ENCODE measurements at regions not wholly inside any gene's neighbourhood (a gene's known extent, or its start where the extent isn't known, plus 50 kb on each side); places are given as distances from the start of the nearest gene placed in this dataset.

- Histone ChIP-seq H3K4me2 (ENCODE audit: insufficient read depth, low read length) (no peak overlapping the region), H3K27me3 (ENCODE audit: insufficient read depth, low read length, poor library complexity) (peaks cover 18% of the 10 kb centered on the region), H3K4me1 (ENCODE audit: insufficient read depth, low read length) (no peaks in the 10 kb centered on the region), H3K79me2 (ENCODE audit: insufficient read depth, low read length) (no peaks in the 10 kb centered on the region), H2AFZ (ENCODE audit: low read depth, low read length) (no peak overlapping the region), H3K9me3 (ENCODE audit: insufficient read depth, low read length, severe bottlenecking) (no peaks in the 10 kb centered on the region), H4K20me1 (ENCODE audit: insufficient read depth, low read length) (no peaks in the 10 kb centered on the region), H3K4me3 (ENCODE audit: low read depth in 1 of 2, low read length in 2 of 2) (no peak overlapping the region), H3K27ac (ENCODE audit: low read length) (no peak overlapping the region), H3K9ac (ENCODE audit: low read depth, low read length) (no peak overlapping the region), H3K36me3 (ENCODE audit: insufficient read depth, low read length) (no peaks in the 10 kb centered on the region)
- DNase-seq (no peak), ATAC-seq (ENCODE audit: insufficient read depth, low read depth) (no peak)
- TF ChIP-seq, protein P1, sequence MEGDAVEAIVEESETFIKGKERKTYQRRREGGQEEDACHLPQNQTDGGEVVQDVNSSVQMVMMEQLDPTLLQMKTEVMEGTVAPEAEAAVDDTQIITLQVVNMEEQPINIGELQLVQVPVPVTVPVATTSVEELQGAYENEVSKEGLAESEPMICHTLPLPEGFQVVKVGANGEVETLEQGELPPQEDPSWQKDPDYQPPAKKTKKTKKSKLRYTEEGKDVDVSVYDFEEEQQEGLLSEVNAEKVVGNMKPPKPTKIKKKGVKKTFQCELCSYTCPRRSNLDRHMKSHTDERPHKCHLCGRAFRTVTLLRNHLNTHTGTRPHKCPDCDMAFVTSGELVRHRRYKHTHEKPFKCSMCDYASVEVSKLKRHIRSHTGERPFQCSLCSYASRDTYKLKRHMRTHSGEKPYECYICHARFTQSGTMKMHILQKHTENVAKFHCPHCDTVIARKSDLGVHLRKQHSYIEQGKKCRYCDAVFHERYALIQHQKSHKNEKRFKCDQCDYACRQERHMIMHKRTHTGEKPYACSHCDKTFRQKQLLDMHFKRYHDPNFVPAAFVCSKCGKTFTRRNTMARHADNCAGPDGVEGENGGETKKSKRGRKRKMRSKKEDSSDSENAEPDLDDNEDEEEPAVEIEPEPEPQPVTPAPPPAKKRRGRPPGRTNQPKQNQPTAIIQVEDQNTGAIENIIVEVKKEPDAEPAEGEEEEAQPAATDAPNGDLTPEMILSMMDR (IDR thresholded peaks at IDR 0.05; ENCODE audit: borderline replicate concordance, extremely low read depth, low read length, poor library complexity, severe bottlenecking) = no peak
- no peak for TF ChIP-seq EZH2 (IDR thresholded peaks at IDR 0.05; ENCODE audit: borderline replicate concordance, low read depth, low read length, severe bottlenecking)
These were observed 63.7 kb upstream of the COG2 start for GRCh38 chr1:230578616-230579015.

DNA sequence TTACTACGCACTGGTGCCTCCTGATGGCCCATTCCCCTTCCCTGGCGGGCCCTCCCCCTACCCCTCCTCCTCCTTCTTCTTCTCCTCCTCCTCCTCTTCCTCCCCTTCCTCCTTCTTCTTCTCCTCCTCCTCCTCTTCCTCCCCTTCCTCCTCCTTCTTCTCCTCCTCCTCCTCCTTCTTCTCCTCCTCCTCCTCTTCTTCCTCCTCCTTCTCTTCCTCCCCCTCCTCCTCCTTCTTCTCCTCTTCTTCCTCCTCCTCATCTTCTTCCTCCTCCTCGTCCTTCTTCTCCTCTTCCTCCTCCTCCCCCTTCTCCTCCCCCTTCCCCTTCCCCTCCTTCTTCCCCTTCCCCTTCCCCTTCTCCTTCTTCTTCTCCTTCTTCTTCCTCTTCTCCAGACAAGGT lies 64.7 kb upstream of the COG2 start:
- H3K4me3 ChIP-seq (ENCODE audit: low read depth in 1 of 2, low read length in 2 of 2) = no peak overlapping the region
- H3K9ac ChIP-seq (ENCODE audit: low read depth, low read length) = no peak overlapping the region
- no peak overlapping the region for H3K27ac ChIP-seq (ENCODE audit: low read length)
- TF ChIP-seq EZH2 (IDR thresholded peaks at IDR 0.05; ENCODE audit: borderline replicate concordance, low read depth, low read length, severe bottlenecking) = no peak
- TF ChIP-seq, protein P1 (IDR thresholded peaks at IDR 0.05; ENCODE audit: borderline replicate concordance, extremely low read depth, low read length, poor library complexity, severe bottlenecking) = no peak
- DNase-seq (no peak), ATAC-seq (ENCODE audit: insufficient read depth, low read depth) (no peak)
- no peaks in the 10 kb centered on the region for H3K9me3 ChIP-seq (ENCODE audit: insufficient read depth, low read length, severe bottlenecking)
- H2AFZ ChIP-seq (ENCODE audit: low read depth, low read length) = no peak overlapping the region
- no peaks in the 10 kb centered on the region for H4K20me1 ChIP-seq (ENCODE audit: insufficient read depth, low read length)
- H3K79me2 ChIP-seq (ENCODE audit: insufficient read depth, low read length) = no peaks in the 10 kb centered on the region
- H3K36me3 ChIP-seq (ENCODE audit: insufficient read depth, low read length) = no peaks in the 10 kb centered on the region
- H3K27me3 ChIP-seq (ENCODE audit: insufficient read depth, low read length, poor library complexity) = peaks cover 14% of the 10 kb centered on the region
- no peak overlapping the region for H3K4me2 ChIP-seq (ENCODE audit: insufficient read depth, low read length)
- H3K4me1 ChIP-seq (ENCODE audit: insufficient read depth, low read length) = no peaks in the 10 kb centered on the region

DNA sequence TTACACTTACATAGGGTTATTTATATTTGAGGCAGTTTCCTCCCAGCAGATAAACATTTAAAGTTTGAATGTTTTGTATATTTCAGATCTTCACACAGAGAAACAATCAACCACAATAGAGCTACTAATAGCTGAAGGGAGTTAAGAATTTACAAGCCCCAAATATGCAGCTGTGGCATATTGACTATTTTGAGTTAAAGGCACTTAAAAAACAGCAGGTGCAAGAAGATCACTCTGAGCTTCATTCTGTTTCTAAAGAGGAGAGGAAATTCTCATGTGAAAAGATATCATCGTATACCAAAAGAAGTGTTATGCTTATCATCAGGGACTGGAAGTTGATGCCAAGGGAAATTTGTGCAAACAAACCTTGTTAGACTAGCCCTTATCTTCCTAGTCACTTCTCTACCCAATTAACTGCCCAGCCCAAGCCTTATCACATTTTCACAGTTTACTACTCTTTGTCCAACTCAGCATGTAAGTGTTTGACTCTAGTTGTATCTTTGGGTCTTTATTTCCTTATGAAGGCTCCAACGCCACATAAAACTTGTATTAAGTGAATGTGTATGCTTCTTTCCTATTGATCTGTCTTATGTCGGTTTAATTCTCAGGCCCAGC lies 66.3 kb upstream of the COG2 start:
- DNase-seq (no peak), ATAC-seq (ENCODE audit: insufficient read depth, low read depth) (no peak)
- Histone ChIP-seq H3K4me3 (ENCODE audit: low read depth in 1 of 2, low read length in 2 of 2) (no peak overlapping the region), H3K79me2 (ENCODE audit: insufficient read depth, low read length) (no peaks in the 10 kb centered on the region), H3K4me2 (ENCODE audit: insufficient read depth, low read length) (no peak overlapping the region), H3K27me3 (ENCODE audit: insufficient read depth, low read length, poor library complexity) (peaks cover 18% of the 10 kb centered on the region), H3K4me1 (ENCODE audit: insufficient read depth, low read length) (no peaks in the 10 kb centered on the region), H4K20me1 (ENCODE audit: insufficient read depth, low read length) (no peaks in the 10 kb centered on the region), H3K9me3 (ENCODE audit: insufficient read depth, low read length, severe bottlenecking) (no peaks in the 10 kb centered on the region), H3K36me3 (ENCODE audit: insufficient read depth, low read length) (no peaks in the 10 kb centered on the region), H3K27ac (ENCODE audit: low read length) (no peak overlapping the region), H3K9ac (ENCODE audit: low read depth, low read length) (no peak overlapping the region), H2AFZ (ENCODE audit: low read depth, low read length) (no peak overlapping the region)
- TF ChIP-seq, protein P1 (IDR thresholded peaks at IDR 0.05; ENCODE audit: borderline replicate concordance, extremely low read depth, low read length, poor library complexity, severe bottlenecking) = no peak
- no peak for TF ChIP-seq EZH2 (IDR thresholded peaks at IDR 0.05; ENCODE audit: borderline replicate concordance, low read depth, low read length, severe bottlenecking)
